ENCODE measurements at regions not wholly inside any gene's neighbourhood (a gene's known extent, or its start where the extent isn't known, plus 50 kb on each side); places are given as distances from the start of the nearest gene placed in this dataset.

DNA sequence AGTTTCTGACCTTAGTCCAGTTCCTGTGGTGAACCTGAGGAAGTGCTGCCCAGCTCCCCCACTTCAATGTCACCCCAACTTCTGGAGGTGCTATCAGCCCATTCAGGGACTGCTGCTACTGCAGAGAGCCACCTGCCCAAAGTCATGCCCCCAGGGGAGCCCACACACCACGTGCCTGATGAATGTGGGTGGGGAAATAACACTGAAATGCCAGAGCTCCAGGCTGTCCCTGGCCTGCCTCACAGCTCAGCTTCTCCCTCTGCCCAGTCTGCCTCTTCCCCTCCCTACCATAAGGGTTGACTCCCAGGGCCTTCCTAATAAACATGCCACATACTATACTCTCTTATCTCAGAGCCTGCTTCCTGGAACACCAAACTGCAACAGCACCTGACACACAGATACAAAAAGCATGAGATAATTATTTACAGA, 276.4 kb upstream of the MOCS1 start:
- TF ChIP-seq CTCF (IDR thresholded peaks at IDR 0.05) (no peak), POLR2A (IDR thresholded peaks at IDR 0.05) (no peak), EP300 (IDR thresholded peaks at IDR 0.05) (no peak)
